HepG2 (cell line): ENCODE measurements at regions not wholly inside any gene's neighbourhood (a gene's known extent, or its start where the extent isn't known, plus 50 kb on each side); places are given as distances from the start of the nearest gene placed in this dataset.

ENCODE experiments used
- ADNP ChIP-seq: sonication (generic); formaldehyde crosslinking; IDR thresholded peaks from 2 replicates; pipeline ENCODE4 v1.4.0; 2020; ENCODE audit warnings: missing genetic modification reagents
- IRF1 ChIP-seq: sonication (generic); formaldehyde crosslinking; IDR thresholded peaks from 2 replicates; pipeline ENCODE4 v1.4.0; 2020; ENCODE audit warnings: low read depth, mild to moderate bottlenecking, missing genetic modification reagents
- MXD4 ChIP-seq: IDR thresholded peaks from 2 replicates; pipeline ENCODE4 v1.6.1; 2016; ENCODE audit warnings: mild to moderate bottlenecking, missing biosample characterization, missing genetic modification reagents
- RARG ChIP-seq: sonication (generic); formaldehyde crosslinking; IDR thresholded peaks from 2 replicates; pipeline ENCODE4 v1.4.0; 2020; ENCODE audit warnings: low read depth, mild to moderate bottlenecking, missing genetic modification reagents
- YEATS4 ChIP-seq: sonication (generic); formaldehyde crosslinking; IDR thresholded peaks from 2 replicates; pipeline ENCODE4 v1.4.0; 2020; ENCODE audit warnings: missing genetic modification reagents, borderline replicate concordance
- ZNF614 ChIP-seq: IDR thresholded peaks from 2 replicates; pipeline ENCODE4 v1.6.1; 2018; ENCODE audit warnings: missing biosample characterization, missing genetic modification reagents, inconsistent platforms, borderline replicate concordance
- ZNF629 ChIP-seq: sonication (generic); formaldehyde crosslinking; conservative IDR thresholded peaks from 2 replicates; pipeline ENCODE4 v1.5.0; 2020; ENCODE audit warnings: missing genetic modification reagents
- TF ChIP-seq, protein P1 (sequence below): sonication (generic); formaldehyde crosslinking; IDR thresholded peaks from one replicate; pipeline ENCODE4 v1.5.1; 2020; ENCODE audit warnings: mild to moderate bottlenecking, missing genetic modification reagents; ENCODE audit errors: not compliant biosample characterization
- TF ChIP-seq, protein P2 (sequence below): sonication (generic); formaldehyde crosslinking; IDR thresholded peaks from 2 replicates; pipeline ENCODE4 v1.8.1; 2023; ENCODE audit warnings: mild to moderate bottlenecking, missing genetic modification reagents
- TF ChIP-seq, protein P3 (sequence below): IDR thresholded peaks from 2 replicates; pipeline ENCODE4 v1.6.1; 2018; ENCODE audit warnings: missing genetic modification reagents

DNA sequence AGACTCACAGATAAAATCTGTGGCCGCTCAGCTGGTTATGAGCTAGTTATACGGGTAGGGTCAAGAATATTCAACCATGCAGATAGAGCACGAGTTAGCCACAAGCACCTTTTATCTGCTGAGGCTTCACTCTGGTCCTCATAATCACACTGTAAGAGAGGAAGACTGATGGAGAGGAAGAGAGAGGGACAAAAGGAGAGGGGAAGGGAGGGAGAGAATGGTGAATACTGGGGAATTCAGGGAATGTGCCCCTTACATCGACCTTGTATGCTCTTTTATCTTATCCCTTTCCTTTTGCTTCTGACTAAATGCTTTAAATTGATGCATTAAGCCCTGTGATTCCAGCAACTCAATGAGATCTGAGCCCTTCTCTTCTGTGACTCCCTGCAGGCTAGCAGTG is 333.1 kb downstream of the DSEL start (continued):
- TF ChIP-seq, protein P1, sequence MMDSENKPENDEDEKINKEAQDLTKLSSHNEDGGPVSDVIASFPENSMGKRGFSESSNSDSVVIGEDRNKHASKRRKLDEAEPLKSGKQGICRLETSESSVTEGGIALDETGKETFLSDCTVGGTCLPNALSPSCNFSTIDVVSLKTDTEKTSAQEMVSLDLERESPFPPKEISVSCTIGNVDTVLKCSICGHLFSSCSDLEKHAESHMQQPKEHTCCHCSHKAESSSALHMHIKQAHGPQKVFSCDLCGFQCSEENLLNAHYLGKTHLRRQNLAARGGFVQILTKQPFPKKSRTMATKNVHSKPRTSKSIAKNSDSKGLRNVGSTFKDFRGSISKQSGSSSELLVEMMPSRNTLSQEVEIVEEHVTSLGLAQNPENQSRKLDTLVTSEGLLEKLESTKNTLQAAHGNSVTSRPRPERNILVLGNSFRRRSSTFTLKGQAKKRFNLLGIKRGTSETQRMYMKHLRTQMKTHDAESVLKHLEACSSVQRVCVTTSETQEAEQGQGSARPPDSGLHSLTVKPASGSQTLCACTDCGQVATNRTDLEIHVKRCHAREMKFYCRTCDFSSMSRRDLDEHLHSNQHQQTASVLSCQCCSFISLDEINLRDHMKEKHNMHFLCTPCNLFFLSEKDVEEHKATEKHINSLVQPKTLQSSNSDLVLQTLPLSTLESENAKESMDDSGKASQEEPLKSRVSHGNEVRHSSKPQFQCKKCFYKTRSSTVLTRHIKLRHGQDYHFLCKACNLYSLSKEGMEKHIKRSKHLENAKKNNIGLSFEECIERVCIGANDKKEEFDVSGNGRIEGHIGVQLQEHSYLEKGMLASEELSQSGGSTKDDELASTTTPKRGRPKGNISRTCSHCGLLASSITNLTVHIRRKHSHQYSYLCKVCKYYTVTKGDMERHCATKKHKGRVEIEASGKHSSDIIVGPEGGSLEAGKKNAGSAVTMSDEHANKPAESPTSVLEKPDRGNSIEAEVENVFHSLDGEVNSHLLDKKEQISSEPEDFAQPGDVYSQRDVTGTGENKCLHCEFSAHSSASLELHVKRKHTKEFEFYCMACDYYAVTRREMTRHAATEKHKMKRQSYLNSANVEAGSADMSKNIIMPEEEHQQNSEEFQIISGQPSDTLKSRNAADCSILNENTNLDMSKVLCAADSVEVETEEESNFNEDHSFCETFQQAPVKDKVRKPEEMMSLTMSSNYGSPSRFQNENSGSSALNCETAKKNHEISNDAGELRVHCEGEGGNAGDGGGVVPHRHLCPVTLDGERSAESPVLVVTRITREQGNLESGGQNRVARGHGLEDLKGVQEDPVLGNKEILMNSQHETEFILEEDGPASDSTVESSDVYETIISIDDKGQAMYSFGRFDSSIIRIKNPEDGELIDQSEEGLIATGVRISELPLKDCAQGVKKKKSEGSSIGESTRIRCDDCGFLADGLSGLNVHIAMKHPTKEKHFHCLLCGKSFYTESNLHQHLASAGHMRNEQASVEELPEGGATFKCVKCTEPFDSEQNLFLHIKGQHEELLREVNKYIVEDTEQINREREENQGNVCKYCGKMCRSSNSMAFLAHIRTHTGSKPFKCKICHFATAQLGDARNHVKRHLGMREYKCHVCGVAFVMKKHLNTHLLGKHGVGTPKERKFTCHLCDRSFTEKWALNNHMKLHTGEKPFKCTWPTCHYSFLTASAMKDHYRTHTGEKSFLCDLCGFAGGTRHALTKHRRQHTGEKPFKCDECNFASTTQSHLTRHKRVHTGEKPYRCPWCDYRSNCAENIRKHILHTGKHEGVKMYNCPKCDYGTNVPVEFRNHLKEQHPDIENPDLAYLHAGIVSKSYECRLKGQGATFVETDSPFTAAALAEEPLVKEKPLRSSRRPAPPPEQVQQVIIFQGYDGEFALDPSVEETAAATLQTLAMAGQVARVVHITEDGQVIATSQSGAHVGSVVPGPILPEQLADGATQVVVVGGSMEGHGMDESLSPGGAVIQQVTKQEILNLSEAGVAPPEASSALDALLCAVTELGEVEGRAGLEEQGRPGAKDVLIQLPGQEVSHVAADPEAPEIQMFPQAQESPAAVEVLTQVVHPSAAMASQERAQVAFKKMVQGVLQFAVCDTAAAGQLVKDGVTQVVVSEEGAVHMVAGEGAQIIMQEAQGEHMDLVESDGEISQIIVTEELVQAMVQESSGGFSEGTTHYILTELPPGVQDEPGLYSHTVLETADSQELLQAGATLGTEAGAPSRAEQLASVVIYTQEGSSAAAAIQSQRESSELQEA (CRISPR knock-in tag) = no peak
- no peak for TF ChIP-seq IRF1 (CRISPR knock-in tag)
- TF ChIP-seq, protein P2, sequence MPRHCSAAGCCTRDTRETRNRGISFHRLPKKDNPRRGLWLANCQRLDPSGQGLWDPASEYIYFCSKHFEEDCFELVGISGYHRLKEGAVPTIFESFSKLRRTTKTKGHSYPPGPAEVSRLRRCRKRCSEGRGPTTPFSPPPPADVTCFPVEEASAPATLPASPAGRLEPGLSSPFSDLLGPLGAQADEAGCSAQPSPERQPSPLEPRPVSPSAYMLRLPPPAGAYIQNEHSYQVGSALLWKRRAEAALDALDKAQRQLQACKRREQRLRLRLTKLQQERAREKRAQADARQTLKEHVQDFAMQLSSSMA (CRISPR knock-in tag) = no peak
- no peak for TF ChIP-seq ADNP (CRISPR knock-in tag)
- no peak for TF ChIP-seq ZNF629 (CRISPR knock-in tag)
- no peak for TF ChIP-seq RARG
- TF ChIP-seq MXD4 (CRISPR knock-in tag) = no peak
- TF ChIP-seq, protein P3, sequence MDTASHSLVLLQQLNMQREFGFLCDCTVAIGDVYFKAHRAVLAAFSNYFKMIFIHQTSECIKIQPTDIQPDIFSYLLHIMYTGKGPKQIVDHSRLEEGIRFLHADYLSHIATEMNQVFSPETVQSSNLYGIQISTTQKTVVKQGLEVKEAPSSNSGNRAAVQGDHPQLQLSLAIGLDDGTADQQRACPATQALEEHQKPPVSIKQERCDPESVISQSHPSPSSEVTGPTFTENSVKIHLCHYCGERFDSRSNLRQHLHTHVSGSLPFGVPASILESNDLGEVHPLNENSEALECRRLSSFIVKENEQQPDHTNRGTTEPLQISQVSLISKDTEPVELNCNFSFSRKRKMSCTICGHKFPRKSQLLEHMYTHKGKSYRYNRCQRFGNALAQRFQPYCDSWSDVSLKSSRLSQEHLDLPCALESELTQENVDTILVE (CRISPR knock-in tag) = no peak
- no peak for TF ChIP-seq ZNF614 (CRISPR knock-in tag)
- TF ChIP-seq YEATS4 (CRISPR knock-in tag) = no peak
- TF ChIP-seq, all 625 proteins: peak for 0
